ENCODE measurements at regions not wholly inside any gene's neighbourhood (a gene's known extent, or its start where the extent isn't known, plus 50 kb on each side); places are given as distances from the start of the nearest gene placed in this dataset.

DNA sequence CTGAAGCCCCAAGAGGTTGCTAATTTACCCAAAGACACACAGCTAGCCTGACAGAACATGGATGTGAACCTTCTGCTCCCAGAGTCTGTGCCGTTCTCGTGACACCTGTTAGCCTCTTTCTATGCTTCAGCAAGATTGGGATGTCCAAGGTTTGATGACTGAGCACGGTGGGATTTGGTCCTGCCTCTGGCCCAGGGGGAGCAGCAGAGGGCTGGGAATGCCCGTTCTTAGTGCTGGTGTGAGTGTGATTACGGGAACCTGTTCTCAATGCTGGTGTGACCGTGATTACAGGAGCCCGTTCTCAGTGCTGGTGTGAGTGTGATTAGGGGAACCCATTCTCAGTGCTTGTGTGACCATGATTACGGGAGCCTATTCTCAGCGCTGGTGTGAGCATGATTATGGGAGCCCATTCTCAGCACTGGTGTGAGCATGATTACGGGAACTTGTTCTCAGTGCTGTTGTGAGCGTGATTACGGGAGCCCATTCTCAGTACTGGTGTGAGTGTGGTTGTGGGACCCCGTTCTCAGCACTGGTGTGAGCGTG lies 67.3 kb upstream of the SNTG2 start:
- TF ChIP-seq, protein P1, sequence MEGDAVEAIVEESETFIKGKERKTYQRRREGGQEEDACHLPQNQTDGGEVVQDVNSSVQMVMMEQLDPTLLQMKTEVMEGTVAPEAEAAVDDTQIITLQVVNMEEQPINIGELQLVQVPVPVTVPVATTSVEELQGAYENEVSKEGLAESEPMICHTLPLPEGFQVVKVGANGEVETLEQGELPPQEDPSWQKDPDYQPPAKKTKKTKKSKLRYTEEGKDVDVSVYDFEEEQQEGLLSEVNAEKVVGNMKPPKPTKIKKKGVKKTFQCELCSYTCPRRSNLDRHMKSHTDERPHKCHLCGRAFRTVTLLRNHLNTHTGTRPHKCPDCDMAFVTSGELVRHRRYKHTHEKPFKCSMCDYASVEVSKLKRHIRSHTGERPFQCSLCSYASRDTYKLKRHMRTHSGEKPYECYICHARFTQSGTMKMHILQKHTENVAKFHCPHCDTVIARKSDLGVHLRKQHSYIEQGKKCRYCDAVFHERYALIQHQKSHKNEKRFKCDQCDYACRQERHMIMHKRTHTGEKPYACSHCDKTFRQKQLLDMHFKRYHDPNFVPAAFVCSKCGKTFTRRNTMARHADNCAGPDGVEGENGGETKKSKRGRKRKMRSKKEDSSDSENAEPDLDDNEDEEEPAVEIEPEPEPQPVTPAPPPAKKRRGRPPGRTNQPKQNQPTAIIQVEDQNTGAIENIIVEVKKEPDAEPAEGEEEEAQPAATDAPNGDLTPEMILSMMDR (conservative IDR thresholded peaks at IDR 0.05 in 1 of 2, IDR thresholded peaks at IDR 0.05 in 1 of 2; ENCODE audit: low read depth in 1 of 2, low read length in 2 of 2): no peak
- TF ChIP-seq EZH2 (IDR thresholded peaks at IDR 0.05; ENCODE audit: low read length, missing control alignments): no peak

Data from fibroblast of lung (primary cell).